AG04450 (cell line): ENCODE measurements at regions not wholly inside any gene's neighbourhood (a gene's known extent, or its start where the extent isn't known, plus 50 kb on each side); places are given as distances from the start of the nearest gene placed in this dataset.

Experiments used
- CTCF ChIA-PET: fragments of 300-600, 350-600 bp; formaldehyde crosslinking; extraction: SDS; loops from one replicate; lab custom pipeline; 2022; ENCODE audit warnings: antibody characterized with exemption, inconsistent platforms; lab: Charles Lee
- POLR2A ChIA-PET: fragments of 350-600 bp; formaldehyde crosslinking; extraction: SDS; loops from one replicate; lab custom pipeline; 2021; ENCODE audit warnings: antibody characterized with exemption, inconsistent platforms; lab: Yijun Ruan, JAX
- DNase-seq: peaks from one replicate; pipeline ENCODE4 v3.0.0-alpha.2; 2011; ENCODE audit warnings: low read depth, low spot score
- H3K27ac ChIP-seq: one replicate; pipeline ENCODE4 v1.5.1; 2012; ENCODE audit warnings: low read depth, low read length, control low read depth
- H3K27me3 ChIP-seq: one replicate; pipeline ENCODE4 v1.6.0; 2012; ENCODE audit warnings: low read length; ENCODE audit not compliant: control insufficient read depth, insufficient read depth
- H3K4me3 ChIP-seq: 2 replicates; pipeline ENCODE4 v1.5.1; 2011; ENCODE audit warnings: mild to moderate bottlenecking, low read depth, low read length, control low read depth
- H3K9me3 ChIP-seq: 2 replicates; pipeline ENCODE4 v1.5.1; 2012; ENCODE audit warnings: low read length; ENCODE audit not compliant: control insufficient read depth, insufficient read depth
- CTCF ChIP-seq: IDR thresholded peaks from 2 replicates; pipeline ENCODE4 v1.5.1; 2011; ENCODE audit warnings: low read depth, low read length, control low read depth, inconsistent platforms

- ChIA-PET CTCF (no interaction called here), POLR2A (interaction anchor here (0.7 kb wide), 1 partner anchor 257 kb away, joined by 4 read pairs; no protein-coding TSS in a partner anchor)
- no peak overlapping the region for H3K27ac ChIP-seq
- H3K9me3 ChIP-seq = peaks cover 9% of the 10 kb centered on the region
- no peaks in the 10 kb centered on the region for H3K27me3 ChIP-seq
- no peak for DNase-seq
- no peak overlapping the region for H3K4me3 ChIP-seq
- TF ChIP-seq CTCF = no peak
Observed at GRCh38 chr15:63454503-63455211, 49.7 kb upstream of the USP3 start.
